Activated naive CD8-positive, alpha-beta T cell treated with anti-CD3 and anti-CD28 coated beads, Interleukin-2, amount 50 U/mL, for 24 hours (primary cell): ENCODE measurements at regions not wholly inside any gene's neighbourhood (a gene's known extent, or its start where the extent isn't known, plus 50 kb on each side); places are given as distances from the start of the nearest gene placed in this dataset.

Source experiments
- ATAC-seq: fragments of 150-1000 bp; cut with Tn5 transposase; one replicate; pipeline ENCODE4 v1.10.0; 2021
- DNase-seq: peaks from one replicate; pipeline ENCODE4 v3.0.0; 2021
- H3K27ac Mint-ChIP-seq: one replicate; pipeline ENCODE4 v1.8.0; 2021; ENCODE audit warnings: mild to moderate bottlenecking, mixed read lengths
- H3K27me3 Mint-ChIP-seq: one replicate; pipeline ENCODE4 v1.8.0; 2021; ENCODE audit warnings: mixed read lengths
- H3K36me3 Mint-ChIP-seq: one replicate; pipeline ENCODE4 v1.8.0; 2021; ENCODE audit warnings: low read depth, mixed read lengths
- H3K4me1 Mint-ChIP-seq: one replicate; pipeline ENCODE4 v1.8.0; 2021; ENCODE audit warnings: mixed read lengths
- H3K4me3 Mint-ChIP-seq: one replicate; pipeline ENCODE4 v1.8.0; 2021; ENCODE audit warnings: mild to moderate bottlenecking, moderate library complexity, mixed read lengths
- H3K9me3 Mint-ChIP-seq: one replicate; pipeline ENCODE4 v1.8.0; 2021; ENCODE audit warnings: mixed read lengths

DNA sequence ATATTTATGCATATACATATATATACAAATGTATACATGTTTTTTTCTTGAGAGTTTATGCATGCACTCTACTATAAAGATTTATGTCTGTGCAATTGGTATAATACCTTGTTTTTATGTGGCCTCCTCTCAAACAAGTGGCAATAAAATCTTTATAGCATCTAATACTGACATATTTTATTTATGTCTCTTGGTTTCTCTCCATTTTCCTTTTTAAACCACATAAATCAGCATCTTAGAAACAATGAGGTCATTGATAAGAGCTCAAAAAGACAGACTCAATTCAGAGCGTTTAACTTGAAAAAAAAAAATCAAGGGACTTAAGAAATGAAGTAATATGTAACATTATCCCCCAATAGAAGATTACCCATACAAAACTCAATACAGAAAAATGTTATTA is 1442.2 kb upstream of the ALCAM start:
- Mint-ChIP-seq H3K4me3 (no peak overlapping the region), H3K9me3 (peaks cover 7% of the 10 kb centered on the region), H3K27me3 (no peaks in the 10 kb centered on the region), H3K27ac (no peak overlapping the region), H3K36me3 (no peaks in the 10 kb centered on the region), H3K4me1 (no peaks in the 10 kb centered on the region)
- ATAC-seq (no peak), DNase-seq (no peak)

DNA sequence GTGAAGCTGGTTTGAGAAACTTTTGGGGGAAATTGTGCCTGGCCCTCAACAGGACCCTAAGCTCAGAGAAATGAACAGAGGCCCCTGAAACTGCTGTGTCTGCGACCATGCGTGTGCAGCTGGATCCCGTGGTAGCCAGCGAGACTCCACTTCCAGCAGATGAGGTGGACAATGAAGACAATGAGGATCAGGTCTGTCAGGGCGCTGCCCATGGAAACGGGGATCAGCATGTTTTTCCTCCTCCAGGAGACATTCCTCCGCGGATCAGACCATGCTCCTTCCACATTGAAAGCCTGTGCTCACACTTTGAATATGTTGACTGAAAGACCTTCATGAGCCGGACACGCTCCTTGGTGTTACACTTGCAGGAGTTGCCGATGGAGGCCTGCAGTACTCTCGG is 1439.8 kb upstream of the ALCAM start:
- H3K4me1 Mint-ChIP-seq, result no peaks in the 10 kb centered on the region
- ATAC-seq (no peak), DNase-seq (no peak)
- H3K9me3 Mint-ChIP-seq, result no peaks in the 10 kb centered on the region
- no peaks in the 10 kb centered on the region for H3K27me3 Mint-ChIP-seq
- no peaks in the 10 kb centered on the region for H3K36me3 Mint-ChIP-seq
- H3K4me3 Mint-ChIP-seq, result no peak overlapping the region
- H3K27ac Mint-ChIP-seq, result no peak overlapping the region

DNA sequence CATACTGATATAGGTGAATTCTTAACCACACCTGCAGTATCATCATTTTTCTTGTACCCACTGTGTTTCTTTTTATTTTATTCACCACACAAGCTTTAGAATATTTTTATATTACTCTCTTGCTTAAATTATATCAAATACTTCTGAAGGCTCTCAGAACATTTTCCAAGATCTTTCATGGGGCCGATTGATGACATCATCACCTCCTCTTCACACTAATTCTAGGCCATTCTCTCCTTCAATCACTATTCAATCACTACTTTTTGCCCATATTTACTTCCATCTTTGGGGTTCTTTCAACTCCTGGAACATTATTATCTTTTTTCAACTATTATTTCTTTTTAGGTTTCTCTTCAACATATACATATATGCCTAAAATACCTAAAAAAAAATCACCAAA is 1438.8 kb upstream of the ALCAM start:
- ATAC-seq (no peak), DNase-seq (no peak)
- H3K27me3 Mint-ChIP-seq, result no peaks in the 10 kb centered on the region
- H3K36me3 Mint-ChIP-seq, result no peaks in the 10 kb centered on the region
- no peak overlapping the region for H3K4me3 Mint-ChIP-seq
- no peak overlapping the region for H3K27ac Mint-ChIP-seq
- no peaks in the 10 kb centered on the region for H3K4me1 Mint-ChIP-seq
- peaks cover 3% of the 10 kb centered on the region for H3K9me3 Mint-ChIP-seq

DNA sequence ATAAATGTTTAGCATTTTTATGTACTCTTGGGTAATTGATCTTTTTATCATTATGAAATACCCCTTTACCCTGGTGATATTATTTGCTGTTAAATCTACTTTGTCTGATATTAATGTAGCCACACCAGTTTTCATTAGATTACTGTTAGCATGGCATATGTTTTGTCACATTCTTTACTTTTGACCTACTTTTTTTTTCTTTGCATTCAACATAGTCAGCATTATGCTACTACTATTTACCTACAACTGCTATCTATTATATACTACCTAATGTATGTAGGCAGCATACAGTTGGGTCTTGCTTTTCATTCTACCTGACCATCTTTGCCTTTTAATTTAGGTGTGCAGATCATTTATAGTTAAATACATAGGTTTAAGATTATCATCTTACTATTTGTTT is 1429.6 kb upstream of the ALCAM start:
- H3K36me3 Mint-ChIP-seq, result no peaks in the 10 kb centered on the region
- no peaks in the 10 kb centered on the region for H3K4me1 Mint-ChIP-seq
- H3K27ac Mint-ChIP-seq, result no peak overlapping the region
- H3K27me3 Mint-ChIP-seq, result no peaks in the 10 kb centered on the region
- DNase-seq (no peak), ATAC-seq (no peak)
- no peak overlapping the region for H3K4me3 Mint-ChIP-seq
- H3K9me3 Mint-ChIP-seq, result peaks cover 6% of the 10 kb centered on the region

- no peak overlapping the region for H3K4me3 Mint-ChIP-seq
- no peaks in the 10 kb centered on the region for H3K36me3 Mint-ChIP-seq
- H3K4me1 Mint-ChIP-seq, result no peaks in the 10 kb centered on the region
- no peaks in the 10 kb centered on the region for H3K27me3 Mint-ChIP-seq
- H3K27ac Mint-ChIP-seq, result no peak overlapping the region
- DNase-seq, result no peak
- ATAC-seq, result no peak
- H3K9me3 Mint-ChIP-seq, result no peaks in the 10 kb centered on the region
Measured at GRCh38 chr3:103947062-103947461, 1419.6 kb upstream of the ALCAM start.

DNA sequence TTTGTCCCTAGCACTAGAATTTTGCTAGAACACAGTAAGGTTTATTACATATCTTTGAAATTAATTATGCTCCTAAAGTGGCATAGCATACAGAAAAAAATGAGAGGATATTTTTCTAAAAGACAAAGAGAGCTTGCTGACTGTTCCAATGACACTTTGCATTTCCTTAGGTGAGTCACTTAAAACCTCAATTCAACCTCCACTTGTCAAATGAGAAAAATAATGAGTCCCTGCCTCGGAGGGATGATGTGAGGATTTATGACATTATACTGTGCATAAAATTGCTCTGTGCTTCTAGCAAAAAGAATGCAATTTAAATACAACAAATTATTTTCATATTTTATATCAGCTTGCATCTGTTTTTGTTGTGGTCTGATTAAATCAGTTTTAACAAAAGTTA is 1417.0 kb upstream of the ALCAM start:
- DNase-seq, result no peak
- no peaks in the 10 kb centered on the region for H3K27me3 Mint-ChIP-seq
- H3K4me1 Mint-ChIP-seq, result no peaks in the 10 kb centered on the region
- peaks cover 4% of the 10 kb centered on the region for H3K9me3 Mint-ChIP-seq
- no peak for ATAC-seq
- no peaks in the 10 kb centered on the region for H3K36me3 Mint-ChIP-seq
- H3K27ac Mint-ChIP-seq, result no peak overlapping the region
- H3K4me3 Mint-ChIP-seq, result no peak overlapping the region

DNA sequence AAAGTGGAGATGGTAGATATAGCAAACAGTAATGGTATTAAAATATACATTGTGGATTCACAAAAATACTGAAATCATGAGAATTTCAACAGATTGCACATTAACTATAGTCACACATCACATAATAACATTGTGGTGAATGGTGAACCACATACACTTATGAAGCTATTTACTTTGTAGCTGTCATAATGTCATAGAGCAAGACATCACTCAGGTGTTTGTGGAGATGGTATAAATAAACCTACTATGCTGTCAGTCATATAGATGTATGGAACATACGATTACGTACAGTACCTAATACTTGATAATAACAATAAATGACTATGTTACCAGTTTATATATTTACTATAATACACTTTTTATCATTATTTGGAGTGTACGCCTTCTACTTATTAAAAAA is 1416.0 kb upstream of the ALCAM start:
- DNase-seq (no peak), ATAC-seq (no peak)
- Mint-ChIP-seq H3K4me1 (no peaks in the 10 kb centered on the region), H3K36me3 (no peaks in the 10 kb centered on the region), H3K9me3 (peaks cover 4% of the 10 kb centered on the region), H3K27me3 (no peaks in the 10 kb centered on the region), H3K4me3 (no peak overlapping the region), H3K27ac (no peak overlapping the region)

GRCh38 chr3:103953796-103954195 is 1412.9 kb upstream of the ALCAM start:
- no peaks in the 10 kb centered on the region for H3K36me3 Mint-ChIP-seq

DNA sequence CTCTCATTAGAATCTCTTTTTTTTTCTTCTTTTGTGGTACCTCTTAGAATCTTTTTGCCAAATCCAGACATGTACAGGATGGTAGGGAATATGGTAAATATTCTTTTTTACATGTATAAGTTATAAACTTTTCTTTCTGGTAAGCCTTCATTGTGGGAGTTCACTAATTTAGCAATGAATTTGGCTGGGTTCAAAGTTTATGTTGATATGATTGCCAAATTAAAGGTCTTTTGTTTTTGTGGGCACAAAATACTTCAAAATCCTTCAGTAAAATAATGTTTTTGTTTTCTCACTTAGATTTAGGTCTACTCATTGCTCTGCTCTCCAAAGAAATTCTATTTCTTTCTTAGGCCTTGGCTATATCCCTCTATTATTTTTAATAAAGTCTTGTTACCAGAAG is 1405.9 kb upstream of the ALCAM start:
- no peak overlapping the region for H3K27ac Mint-ChIP-seq
- H3K27me3 Mint-ChIP-seq, result no peaks in the 10 kb centered on the region
- no peaks in the 10 kb centered on the region for H3K36me3 Mint-ChIP-seq
- DNase-seq (no peak), ATAC-seq (no peak)
- H3K4me3 Mint-ChIP-seq, result no peak overlapping the region
- H3K9me3 Mint-ChIP-seq, result no peaks in the 10 kb centered on the region
- no peaks in the 10 kb centered on the region for H3K4me1 Mint-ChIP-seq

More at GRCh38 chr3:103953796-103954195, 1412.9 kb upstream of the ALCAM start:
- peaks cover 4% of the 10 kb centered on the region for H3K9me3 Mint-ChIP-seq
- no peak overlapping the region for H3K27ac Mint-ChIP-seq
- DNase-seq (no peak), ATAC-seq (no peak)
- H3K27me3 Mint-ChIP-seq, result no peaks in the 10 kb centered on the region
- H3K4me3 Mint-ChIP-seq, result no peak overlapping the region
- no peaks in the 10 kb centered on the region for H3K4me1 Mint-ChIP-seq

DNA sequence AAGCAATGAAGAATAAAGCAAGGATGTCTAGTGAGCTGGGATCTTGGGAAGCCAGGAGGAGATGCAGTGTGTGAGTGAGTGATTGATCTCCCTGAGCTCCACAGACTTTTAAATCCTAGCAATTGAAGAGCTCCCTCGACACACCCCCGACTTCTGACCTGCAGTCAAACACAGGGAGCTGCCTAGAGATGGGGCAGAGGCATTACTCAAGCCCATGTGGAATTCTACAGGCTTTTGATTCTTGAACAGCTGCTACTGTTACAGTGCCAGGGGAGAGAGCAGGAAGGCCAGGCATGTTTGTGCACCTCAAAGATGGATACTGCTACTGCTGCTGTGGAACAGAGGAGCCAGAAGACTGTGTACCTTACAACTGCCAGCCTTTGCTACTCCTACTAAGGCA is 1403.1 kb upstream of the ALCAM start:
- Mint-ChIP-seq H3K27me3 (no peaks in the 10 kb centered on the region), H3K4me1 (no peaks in the 10 kb centered on the region), H3K4me3 (no peak overlapping the region), H3K27ac (no peak overlapping the region), H3K9me3 (no peaks in the 10 kb centered on the region), H3K36me3 (no peaks in the 10 kb centered on the region)
- ATAC-seq (no peak), DNase-seq (no peak)

DNA sequence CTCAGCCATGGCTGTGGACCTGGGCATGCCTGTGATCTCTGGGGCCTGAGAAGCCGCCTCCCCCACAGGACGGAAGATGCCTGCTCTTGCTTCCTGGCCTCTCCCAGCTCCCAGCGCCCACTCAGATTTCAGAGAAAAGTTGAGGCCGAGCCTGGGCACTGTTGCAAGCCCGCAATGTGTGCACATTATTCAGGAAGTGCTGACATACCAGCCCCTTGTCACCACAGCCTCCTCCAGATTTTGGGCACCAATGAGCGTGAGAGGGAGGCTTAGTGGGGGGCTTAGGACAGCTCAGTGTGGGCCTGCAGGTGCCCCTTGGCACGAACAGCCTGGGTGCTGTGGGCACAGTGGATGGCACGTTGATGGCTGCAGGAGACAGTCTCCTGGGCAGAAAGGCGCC is 1400.9 kb upstream of the ALCAM start:
- no peaks in the 10 kb centered on the region for H3K36me3 Mint-ChIP-seq
- H3K9me3 Mint-ChIP-seq, result no peaks in the 10 kb centered on the region
- H3K27ac Mint-ChIP-seq, result no peak overlapping the region
- H3K4me1 Mint-ChIP-seq, result no peaks in the 10 kb centered on the region
- ATAC-seq (no peak), DNase-seq (no peak)
- H3K27me3 Mint-ChIP-seq, result no peaks in the 10 kb centered on the region
- H3K4me3 Mint-ChIP-seq, result no peak overlapping the region

- Mint-ChIP-seq H3K36me3 (no peaks in the 10 kb centered on the region), H3K4me1 (no peaks in the 10 kb centered on the region), H3K4me3 (no peak overlapping the region), H3K27ac (no peak overlapping the region), H3K9me3 (no peaks in the 10 kb centered on the region), H3K27me3 (no peaks in the 10 kb centered on the region)
- DNase-seq, result no peak
- no peak for ATAC-seq
Measured at GRCh38 chr3:103966749-103967148, 1400.0 kb upstream of the ALCAM start.

- peaks cover 4% of the 10 kb centered on the region for H3K9me3 Mint-ChIP-seq
- no peaks in the 10 kb centered on the region for H3K27me3 Mint-ChIP-seq
- no peak overlapping the region for H3K27ac Mint-ChIP-seq
- H3K36me3 Mint-ChIP-seq, result no peaks in the 10 kb centered on the region
- DNase-seq (no peak), ATAC-seq (no peak)
- H3K4me1 Mint-ChIP-seq, result no peaks in the 10 kb centered on the region
- no peak overlapping the region for H3K4me3 Mint-ChIP-seq
Measured at GRCh38 chr3:103968131-103968530, 1398.6 kb upstream of the ALCAM start.

- Mint-ChIP-seq H3K4me3 (no peak overlapping the region), H3K27me3 (no peaks in the 10 kb centered on the region), H3K4me1 (no peaks in the 10 kb centered on the region), H3K36me3 (no peaks in the 10 kb centered on the region), H3K27ac (no peak overlapping the region), H3K9me3 (peaks cover 4% of the 10 kb centered on the region)
- DNase-seq, result no peak
- no peak for ATAC-seq
Measured at GRCh38 chr3:103968751-103969150, 1398.0 kb upstream of the ALCAM start.

DNA sequence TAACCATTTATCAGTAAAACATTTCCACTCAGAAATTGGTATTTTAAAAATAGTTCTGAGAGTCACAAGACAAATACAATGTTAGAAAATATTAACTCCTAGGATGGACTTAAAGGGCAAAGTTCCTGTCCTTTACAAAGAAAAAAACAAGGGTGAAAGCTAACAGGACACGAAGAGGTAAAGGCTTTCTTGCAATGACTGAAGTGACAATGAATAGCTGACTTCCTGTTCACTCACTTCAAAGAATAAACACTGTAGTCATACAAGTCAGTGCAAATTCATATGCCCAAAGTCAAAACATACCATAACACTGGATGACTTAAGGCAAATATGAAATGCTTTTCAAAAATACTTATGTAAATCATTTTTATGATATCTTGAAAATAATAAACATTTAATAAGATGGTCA is 1389.8 kb upstream of the ALCAM start:
- H3K4me3 Mint-ChIP-seq, result no peak overlapping the region
- H3K9me3 Mint-ChIP-seq, result peaks cover 4% of the 10 kb centered on the region
- no peaks in the 10 kb centered on the region for H3K4me1 Mint-ChIP-seq
- no peaks in the 10 kb centered on the region for H3K27me3 Mint-ChIP-seq
- no peak overlapping the region for H3K27ac Mint-ChIP-seq
- DNase-seq (no peak), ATAC-seq (no peak)
- H3K36me3 Mint-ChIP-seq, result no peaks in the 10 kb centered on the region

GRCh38 chr3:103977417-103977816 is 1389.3 kb upstream of the ALCAM start:
- Mint-ChIP-seq H3K4me3 (no peak overlapping the region), H3K27ac (no peak overlapping the region), H3K27me3 (no peaks in the 10 kb centered on the region), H3K9me3 (peaks cover under 1% of the 10 kb centered on the region), H3K36me3 (no peaks in the 10 kb centered on the region), H3K4me1 (no peaks in the 10 kb centered on the region)
- ATAC-seq (no peak), DNase-seq (no peak)
